Posterior vena cava (tissue), 2 donors: ENCODE measurements at regions not wholly inside any gene's neighbourhood (a gene's known extent, or its start where the extent isn't known, plus 50 kb on each side); places are given as distances from the start of the nearest gene placed in this dataset.
"Not testable (repeated sequence)": the region's sequence is repeated elsewhere in the genome, so short reads cannot be mapped to it uniquely, and the experiment has no call there.

Experiments
- DNase-seq: peaks from one replicate; pipeline ENCODE4 v3.0.0-alpha.2; 2020; ENCODE audit warnings: low spot score
- intact Hi-C, 2 donors: fragments of 100-400 bp; cut with DNase I; formaldehyde crosslinking; loops; one replicate each; pipeline versions ENCODE4 v1.14.1 to v1.14.2; 2022 to 2023
- donor health status: DM: yes; HTN: yes; CAD: no.
- donor health status: DM: yes; HTN: yes; CAD: no.

DNA sequence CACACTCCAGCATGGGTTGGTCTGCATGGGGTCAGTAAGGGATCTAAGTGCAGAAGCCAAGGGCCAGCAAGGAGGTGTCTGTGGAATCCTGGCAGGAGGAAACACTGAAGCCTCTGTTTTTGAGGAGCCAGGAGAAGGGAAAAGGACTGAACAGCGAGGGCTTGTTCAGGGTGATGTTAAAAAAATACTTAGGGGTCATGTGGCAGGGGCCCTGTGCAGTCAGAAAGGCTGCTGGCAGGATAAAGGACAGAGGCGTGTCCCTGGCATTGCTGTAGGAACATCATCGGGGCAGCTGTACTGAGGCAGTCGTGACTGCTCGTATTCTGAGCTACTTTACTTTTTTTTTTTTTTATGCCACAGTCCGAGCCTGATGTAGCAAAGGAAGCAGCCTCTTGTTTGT, 127.1 kb upstream of the ZFP64 start:
- intact Hi-C loops = no loop called here
- no peak for DNase-seq

DNA sequence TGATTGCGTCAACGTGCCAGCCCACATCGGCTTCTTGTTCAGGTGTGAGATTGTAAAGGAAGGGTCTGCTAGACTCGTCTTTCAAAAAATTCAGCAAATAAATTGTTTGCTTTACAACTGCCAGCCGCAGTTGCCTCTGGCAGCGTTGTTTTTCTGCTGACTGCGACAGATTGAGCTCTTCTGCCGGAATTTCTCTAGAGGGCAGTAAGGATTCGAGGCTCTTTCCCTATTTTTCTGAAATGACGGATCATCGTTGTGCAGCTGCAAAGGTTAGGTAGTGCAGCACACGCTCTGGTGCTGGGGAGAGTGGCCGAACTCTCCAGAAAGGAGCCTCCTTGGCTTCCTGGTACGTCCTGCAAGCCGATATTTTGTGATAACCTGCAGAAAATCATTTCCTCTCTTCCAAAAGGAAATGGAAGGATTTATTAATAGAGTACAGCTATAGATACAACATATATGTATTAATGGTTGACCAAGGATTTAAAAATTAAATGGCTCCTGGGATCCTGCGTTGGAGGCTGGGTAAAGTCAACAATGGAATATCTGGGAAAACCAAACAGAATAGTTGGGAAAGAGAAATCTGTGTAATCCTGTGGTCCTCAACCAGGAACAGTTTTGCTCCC, 121.9 kb upstream of the ZFP64 start:
- intact Hi-C loops = no loop called here
- DNase-seq = no peak

DNA sequence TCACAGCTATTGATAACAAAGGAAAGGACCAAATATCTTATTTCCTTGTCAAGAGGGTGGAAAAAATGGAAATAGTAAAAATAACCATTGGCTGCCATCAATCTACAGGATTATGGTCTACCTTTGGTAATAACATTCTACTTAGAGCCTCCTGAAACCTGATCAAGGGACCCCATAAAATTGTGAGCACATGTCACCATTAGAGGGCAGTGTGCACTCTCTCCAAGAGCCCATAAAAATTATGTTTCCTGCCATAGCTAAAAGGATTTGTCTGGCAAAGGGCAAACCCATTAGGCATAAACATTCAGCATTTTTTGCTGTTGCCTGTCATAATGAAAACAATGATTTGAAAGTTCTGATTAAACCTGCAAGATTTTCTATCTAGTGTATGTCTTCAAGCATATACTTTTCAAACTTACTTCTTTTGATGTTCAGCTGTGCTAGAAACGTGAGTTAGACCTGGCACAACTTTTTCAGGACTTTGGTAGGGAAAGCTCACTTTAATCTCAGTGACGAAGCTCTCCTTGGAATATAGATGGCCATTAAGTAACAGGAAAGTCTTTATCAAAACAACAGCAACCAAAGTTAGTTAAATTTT, 120.7 kb upstream of the ZFP64 start:
- DNase-seq = no peak
- intact Hi-C loops = no loop called here

DNA sequence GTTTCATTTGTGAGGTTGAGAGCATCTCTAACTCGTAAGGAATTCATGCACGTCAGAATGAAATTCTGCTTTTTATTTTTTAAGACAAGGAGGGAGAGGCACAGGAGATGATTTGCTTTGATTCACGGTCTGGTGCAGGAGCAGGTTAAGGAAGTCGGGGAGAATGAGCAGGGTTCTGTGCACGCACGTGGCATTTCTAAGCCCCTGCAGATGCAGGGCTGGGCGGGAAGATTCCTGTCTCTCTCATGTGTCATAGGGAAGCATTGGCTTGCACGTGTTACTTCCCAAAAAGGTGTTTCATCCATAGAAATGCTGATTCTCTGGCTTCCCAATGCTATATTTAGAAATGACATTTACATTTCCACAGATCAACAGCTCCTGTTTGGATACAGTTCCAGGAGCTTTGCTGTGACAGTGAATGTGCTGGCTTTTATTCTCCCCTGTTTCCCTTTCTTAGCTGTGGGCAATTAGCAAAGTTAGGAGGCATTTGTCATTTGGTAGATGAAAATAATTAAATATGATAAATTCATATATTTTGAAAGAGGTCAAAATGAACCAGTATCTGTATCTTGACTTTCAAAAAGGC, 119.7 kb upstream of the ZFP64 start:
- intact Hi-C loops = no loop called here
- DNase-seq = no peak

DNA sequence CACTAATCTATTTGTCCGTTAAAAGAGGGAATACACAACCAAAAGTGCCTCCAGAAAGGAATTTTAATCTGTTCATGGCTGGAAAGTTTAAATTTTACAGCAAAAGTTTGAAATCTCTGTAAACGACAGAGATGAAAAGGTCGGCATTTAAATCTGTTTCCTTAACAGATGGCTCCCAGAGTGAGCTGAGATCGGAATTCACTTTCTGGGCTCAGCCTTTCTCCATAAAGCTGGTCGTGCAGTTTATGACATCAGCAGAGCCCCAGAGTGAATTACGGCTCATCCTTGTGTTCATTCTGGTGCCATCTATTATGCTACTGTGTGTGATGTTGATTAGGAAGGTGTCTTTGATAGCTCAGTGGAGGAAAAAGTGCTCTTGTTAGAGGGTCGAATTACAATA, 117.6 kb upstream of the ZFP64 start:
- intact Hi-C loops = no loop called here
- no peak for DNase-seq

DNA sequence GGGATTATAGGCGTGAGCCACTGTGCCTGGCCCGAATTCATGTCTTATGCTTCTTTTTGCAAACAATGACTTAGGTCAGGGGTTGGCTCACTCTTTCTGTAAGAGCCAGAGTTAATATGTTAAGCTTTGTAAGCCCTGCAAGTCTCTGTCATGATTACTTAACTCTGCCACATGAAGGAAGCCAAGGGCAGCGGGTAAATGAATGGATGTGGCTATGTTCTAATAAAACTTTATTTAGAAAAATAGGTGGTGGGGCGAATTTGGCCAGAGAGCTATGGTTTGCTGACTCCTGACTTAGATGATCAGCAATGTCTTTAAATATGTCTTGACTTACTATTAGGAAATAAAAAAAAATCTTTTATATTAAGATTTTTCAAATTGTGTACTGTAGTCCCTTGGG, 114.9 kb upstream of the ZFP64 start:
- intact Hi-C loops = no loop called here
- no peak for DNase-seq

DNA sequence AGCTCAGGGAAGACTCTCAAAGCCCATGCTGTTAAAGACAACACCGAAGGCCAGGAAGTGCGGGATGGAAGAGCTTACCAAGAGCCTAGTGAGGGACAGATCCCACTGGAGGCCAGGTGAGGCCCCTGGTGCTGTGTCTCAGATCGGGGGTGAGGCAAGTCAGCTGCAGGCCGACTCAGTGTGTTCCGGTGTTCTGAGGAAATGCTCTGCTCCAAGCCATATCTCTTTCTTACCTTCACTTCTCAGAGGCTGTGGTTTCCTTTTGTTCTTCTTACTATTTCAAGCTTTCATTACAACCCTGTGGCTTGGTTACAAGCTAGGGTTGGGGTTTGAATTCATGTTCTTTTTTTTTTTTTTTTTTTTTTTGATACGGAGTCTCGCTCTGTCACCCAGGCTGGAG, 114.3 kb upstream of the ZFP64 start:
- DNase-seq = no peak
- intact Hi-C loops = loop anchor here in 1 of 2 donors (1.0 kb wide), 1 partner anchor 37 kb away; no protein-coding TSS in a partner anchor

DNA sequence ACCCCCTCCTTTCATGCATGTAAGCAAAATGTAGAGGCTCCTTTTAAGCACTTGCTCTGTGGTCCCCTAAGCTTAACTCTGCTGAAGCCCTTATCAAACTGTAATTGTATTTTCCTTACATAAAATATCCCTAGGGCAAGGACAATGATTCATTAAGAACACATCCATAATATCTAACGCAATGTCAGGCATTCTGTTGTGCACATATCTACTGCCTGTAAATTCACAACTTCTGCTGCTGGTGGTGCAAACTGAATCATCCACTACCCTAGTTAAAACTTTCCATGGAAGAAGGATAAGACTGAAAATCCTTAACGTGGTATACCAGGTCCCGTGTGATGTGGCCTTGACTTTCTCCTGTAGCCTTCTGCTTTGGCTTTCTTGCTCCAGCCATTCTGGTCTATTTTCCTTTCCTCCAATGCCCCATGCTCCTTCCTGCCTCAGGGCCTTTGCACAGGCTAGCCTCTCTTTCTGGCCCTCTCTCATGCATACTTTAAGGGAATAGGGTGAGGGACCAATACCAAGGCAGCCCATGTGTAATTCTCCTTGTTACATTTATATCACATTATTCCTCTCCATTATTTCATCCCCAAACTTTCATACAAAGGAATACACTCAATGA, 113.6 kb upstream of the ZFP64 start:
- no peak for DNase-seq
- intact Hi-C loops = loop anchor here in 1 of 2 donors (1.0 kb wide), 1 partner anchor 38 kb away; no protein-coding TSS in a partner anchor

DNA sequence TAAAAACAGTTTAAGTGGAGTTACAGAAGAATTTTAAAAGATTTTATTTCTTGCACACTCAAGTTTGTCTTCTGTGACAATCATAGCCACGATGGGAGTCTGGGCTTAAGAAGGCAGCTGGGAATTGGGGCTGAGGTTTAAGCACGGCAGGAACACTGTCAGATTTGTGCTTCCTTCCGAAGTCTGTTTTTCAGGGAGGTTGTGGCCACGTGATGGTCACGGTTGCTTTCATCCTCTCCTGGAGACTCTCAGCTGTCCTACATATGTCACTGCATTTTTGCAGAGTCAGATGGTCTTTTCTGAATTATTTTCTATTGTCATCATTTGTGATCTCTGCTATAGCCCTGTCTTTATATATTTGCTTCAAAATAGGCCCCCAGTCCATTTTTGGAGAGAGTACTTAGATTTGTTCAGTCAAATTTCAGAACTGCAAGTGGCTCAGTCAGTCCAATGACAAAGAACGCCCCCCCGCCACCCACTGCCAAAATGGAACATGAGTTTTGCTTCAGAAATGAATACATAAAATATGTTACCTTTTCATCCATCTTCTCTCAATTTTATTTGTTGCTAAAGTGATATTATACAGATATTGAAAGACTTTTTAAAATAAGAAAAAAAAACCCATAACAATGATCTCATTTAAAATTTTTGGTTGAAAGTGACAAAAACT, 111.8 kb upstream of the ZFP64 start:
- intact Hi-C loops = no loop called here
- DNase-seq = no peak

DNA sequence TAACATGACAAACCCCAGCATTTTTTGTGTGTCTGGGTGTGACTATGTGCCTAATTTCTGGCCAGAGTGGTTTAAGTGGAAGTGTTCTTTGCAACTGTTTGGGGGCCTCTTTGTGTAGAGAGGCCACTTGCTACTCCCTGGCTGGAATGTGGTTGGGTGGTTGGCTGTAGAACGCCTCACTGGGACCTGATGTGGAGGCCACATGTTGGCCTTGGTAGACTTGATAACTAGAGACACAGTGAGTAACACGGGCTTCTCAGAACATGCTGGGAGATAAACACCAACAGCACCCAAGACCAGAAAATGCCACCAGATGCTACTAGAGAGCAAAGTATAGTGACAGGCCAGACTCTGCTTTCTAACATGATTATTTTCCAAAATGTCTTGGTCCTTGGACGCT, 111.2 kb upstream of the ZFP64 start:
- intact Hi-C loops = no loop called here

DNA sequence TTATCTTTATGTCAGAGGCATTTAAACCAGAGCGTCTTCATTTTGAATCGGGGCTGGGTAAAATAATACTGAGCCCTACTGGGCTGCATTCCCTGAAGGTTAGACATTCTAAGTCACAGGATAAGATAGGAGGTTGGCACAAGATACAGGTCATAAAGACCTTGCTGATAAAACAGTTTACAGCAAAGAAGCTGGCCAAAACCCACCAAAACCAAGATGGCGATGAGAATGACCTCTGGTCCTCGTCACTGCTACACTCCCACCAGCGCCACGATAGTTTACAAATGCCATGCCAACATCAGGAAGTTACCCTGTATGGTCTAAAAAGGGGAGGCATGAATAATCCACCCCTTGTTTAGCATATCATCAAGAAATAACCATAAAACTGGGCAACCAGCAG, 110.5 kb upstream of the ZFP64 start:
- intact Hi-C loops, DNase-seq: not testable (repeated sequence)

More for the DNA sequence above, 111.2 kb upstream of the ZFP64 start:
- no peak for DNase-seq

DNA sequence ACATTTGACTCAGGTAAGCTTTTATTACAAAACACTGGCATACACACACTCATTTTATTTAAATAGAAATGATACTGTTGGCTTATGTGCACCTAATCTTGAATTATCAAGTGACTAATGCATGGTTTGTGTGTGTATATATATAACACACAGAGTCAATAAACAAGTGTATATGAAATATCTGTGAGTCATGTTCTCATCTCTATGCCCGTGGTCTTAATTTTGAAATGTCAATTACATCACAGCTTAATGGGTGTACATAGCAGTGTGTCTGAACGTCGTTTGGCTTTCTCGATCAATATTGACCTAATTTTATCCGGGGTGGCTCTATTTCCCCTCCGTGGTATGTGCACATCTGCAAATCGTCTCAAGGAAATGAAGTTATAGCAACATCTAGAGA, 104.0 kb upstream of the ZFP64 start:
- intact Hi-C loops = no loop called here
- no peak for DNase-seq

DNA sequence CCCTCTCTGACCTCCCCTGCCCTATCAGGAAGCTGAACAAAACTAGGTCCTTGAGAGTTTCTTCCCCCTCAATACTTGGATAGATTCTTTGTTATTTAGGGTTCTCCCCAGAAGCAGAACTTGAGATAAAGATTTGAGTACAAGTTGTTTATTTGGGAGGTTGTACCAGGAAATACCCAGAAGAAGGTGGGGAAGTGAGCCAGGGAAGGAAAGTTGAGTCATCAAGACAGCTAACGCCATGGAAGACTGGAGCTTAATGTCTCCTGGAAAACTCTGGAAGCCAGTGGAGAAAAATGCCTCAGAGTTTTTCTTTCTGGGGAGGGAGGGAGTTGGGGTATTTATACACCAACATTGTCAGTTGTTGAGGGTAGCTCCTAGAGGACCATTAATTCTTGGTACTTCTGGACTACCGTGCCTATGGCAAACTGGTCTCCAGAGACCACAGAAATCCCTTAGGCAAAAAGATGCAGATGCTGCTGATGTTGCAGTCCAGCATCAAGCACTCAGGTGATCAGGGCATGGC, 102.6 kb upstream of the ZFP64 start:
- no peak for DNase-seq
- intact Hi-C loops = no loop called here

DNA sequence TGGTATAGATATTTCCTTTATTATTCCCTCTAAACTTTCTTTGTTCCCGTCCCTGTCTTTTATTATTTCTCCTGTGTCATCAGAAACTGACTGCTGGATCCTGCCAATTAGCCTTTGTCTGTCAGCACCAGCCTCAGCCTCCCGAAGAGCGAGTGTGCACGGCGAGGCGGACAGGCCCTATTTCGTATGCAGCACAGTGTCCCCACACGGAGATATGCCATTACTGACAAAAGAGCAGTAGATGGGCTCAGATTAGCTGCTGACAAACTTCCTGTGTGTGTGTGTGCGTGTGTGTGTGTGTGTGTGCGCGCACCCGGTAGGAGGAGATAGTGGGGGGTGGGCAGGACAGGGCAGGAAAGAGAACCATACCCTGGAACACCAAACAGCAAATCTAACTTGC, 99.5 kb upstream of the ZFP64 start:
- intact Hi-C loops = no loop called here
- no peak for DNase-seq

DNA sequence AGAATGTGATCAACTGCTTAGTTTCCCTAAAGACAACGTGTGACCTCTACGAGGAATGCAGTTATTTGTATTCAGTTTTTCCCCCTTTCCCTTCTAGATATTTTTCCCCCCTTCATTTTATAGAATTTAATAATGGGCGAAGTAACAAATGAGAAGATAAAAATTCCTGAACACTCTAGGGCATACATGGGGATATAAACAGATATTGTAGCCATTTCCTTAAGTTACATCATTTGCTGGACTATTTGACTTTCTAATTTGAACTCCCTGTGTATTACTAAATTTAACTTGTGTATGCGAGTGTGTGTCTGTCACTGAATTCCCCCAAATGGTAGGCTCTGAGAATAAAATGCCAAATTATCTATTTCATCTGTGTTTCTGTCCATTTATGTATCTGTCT, 99.0 kb upstream of the ZFP64 start:
- intact Hi-C loops = no loop called here

DNA sequence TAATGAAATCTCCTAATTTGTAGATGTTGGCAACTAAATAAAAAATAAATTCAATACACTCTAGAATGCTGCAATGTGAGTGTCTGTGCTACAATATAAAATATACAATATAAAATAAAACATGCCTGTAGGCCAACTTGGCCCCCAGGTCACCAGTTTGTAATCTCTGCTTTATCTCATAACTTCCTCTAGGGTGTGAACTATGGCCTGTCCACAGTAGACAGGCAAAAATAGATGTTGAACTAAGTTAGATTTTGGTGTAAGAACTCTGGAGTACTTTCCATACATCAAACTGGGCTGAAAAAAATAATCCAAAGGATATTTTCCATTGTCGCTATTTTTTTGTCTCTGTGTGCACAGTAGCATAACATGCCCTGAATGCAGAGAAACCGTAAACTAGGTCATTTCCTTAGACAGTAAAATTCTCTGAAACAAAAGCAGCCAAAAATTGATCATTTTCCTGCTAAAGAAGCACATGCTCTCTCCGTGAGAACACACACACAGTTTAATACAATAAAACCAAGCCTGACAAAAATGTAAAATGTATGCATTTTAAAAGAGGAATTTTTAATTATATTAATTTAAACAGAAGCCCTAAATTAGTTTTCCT, 98.5 kb upstream of the ZFP64 start:
- intact Hi-C loops = no loop called here
- DNase-seq = no peak

More for the DNA sequence above, 99.0 kb upstream of the ZFP64 start:
- DNase-seq = no peak

DNA sequence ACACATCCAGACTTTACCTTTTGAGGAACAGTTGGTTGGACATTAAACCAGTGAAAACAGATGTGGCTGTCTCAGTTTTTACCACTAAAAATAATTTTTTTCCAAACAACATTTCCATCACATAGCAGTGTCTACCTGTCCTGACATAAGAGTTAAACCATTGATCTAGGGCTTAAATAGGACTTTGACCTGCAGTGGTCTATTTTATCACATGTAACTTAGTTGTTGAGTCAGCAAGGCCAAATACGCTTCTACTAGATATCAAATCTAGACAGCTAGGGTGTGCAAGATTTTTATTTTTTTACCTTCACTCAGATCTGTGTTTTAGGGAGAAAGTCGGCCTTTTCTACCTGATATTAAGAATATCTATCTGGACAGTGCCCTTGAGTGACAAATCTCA, 88.8 kb upstream of the ZFP64 start:
- DNase-seq = no peak
- intact Hi-C loops = loop anchor here in 1 of 2 donors (5.0 kb wide), 1 partner anchor 1003 kb away; no protein-coding TSS in a partner anchor

DNA sequence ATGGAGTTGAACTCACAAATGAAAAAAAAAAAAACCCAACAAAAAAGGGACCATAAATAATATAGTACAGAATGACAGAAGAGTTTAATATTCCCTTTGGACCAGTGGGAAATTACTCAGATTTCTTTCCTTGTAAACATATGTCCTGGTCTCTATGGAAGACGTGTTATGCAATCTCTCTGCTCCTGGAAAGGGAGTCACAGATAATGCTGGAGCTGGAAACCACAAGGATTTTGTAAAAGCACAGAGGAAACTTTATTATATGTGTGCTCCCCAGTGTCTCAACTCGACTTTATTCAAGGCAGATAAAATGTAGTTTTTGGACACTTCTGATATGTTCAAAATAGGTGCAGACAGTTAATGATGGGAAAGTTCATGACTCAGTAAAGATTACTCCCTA, 88.1 kb upstream of the ZFP64 start:
- intact Hi-C loops = loop anchor here in 1 of 2 donors (5.0 kb wide), 1 partner anchor 1002 kb away; no protein-coding TSS in a partner anchor

DNA sequence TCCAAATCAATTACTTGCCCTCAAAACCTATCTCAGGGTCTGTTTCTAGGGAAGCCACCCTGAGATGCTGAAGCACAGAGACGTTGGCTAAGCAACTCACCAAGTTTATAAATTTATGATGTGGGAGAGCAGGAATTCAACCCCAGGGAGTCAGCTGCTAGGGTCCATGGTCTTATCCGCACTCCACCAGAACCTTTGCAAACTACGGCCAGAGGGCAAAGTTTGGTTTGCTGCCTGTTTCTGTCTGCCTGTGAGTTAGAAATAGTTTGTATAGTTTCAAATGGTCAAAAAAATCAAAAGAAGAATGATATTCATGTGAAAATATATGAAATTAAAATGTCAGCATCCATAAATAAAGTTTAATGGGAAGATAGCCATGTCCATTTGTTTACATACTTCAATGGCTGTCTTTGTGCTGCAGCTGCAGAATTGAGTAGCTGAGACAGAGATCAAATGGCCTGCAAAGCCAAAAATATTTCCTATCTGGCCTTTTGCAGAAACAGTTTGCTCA, 83.7 kb upstream of the ZFP64 start:
- intact Hi-C loops = no loop called here
- DNase-seq = no peak

More for the DNA sequence above, 88.1 kb upstream of the ZFP64 start:
- DNase-seq = no peak
